Left colon (tissue), 2 donors: ENCODE measurements at regions not wholly inside any gene's neighbourhood (a gene's known extent, or its start where the extent isn't known, plus 50 kb on each side); places are given as distances from the start of the nearest gene placed in this dataset.

Source experiments
- ATAC-seq: fragments of 200-7000 bp; cut with Tn5 transposase; one replicate; pipeline ENCODE4 v1.9.1; 2020; ENCODE audit warnings: mild to moderate bottlenecking, moderate library complexity
- DNase-seq, 2 donors: peaks; one replicate each; pipeline ENCODE4 v3.0.0-alpha.2; 2020
- intact Hi-C, 2 donors: fragments of 100-400 bp; cut with DNase I in 1 of 2; cut with micrococcal nuclease in 1 of 2; formaldehyde crosslinking; loops; one replicate each; pipeline versions ENCODE4 v1.11.2 to v1.14.0; 2022; cut with DNase I, micrococcal nuclease
- donor health status: DM: no; HTN: no; CAD: no.
- donor health status: DM: yes; HTN: yes; CAD: no.

GRCh38 chr11:105447936-105448702 is 161.8 kb upstream of the GRIA4 start:
- DNase-seq: no peak
- no peak for ATAC-seq
- intact Hi-C loops: no loop called here

GRCh38 chr11:105443623-105444022 is 166.2 kb upstream of the GRIA4 start:
- intact Hi-C loops: no loop called here
- ATAC-seq (no peak), DNase-seq (no peak)

GRCh38 chr11:105432241-105432995 is 177.5 kb upstream of the GRIA4 start:
- ATAC-seq: no peak
- intact Hi-C loops: no loop called here
- DNase-seq: no peak

- intact Hi-C loops: no loop called here
- no peak for DNase-seq
- ATAC-seq: no peak
These were observed 180.6 kb upstream of the GRIA4 start for GRCh38 chr11:105429096-105429910.

- intact Hi-C loops: no loop called here
- no peak for DNase-seq
- no peak for ATAC-seq
These were observed 202.8 kb upstream of the GRIA4 start for GRCh38 chr11:105407101-105407500.

GRCh38 chr11:105401269-105401809 is 208.5 kb upstream of the GRIA4 start:
- ATAC-seq: no peak
- no peak for DNase-seq
- intact Hi-C loops: no loop called here

GRCh38 chr11:105399511-105399910 is 210.4 kb upstream of the GRIA4 start:
- DNase-seq (no peak), ATAC-seq (no peak)
- intact Hi-C loops: no loop called here

GRCh38 chr11:105398636-105399035 is 211.2 kb upstream of the GRIA4 start:
- ATAC-seq: no peak
- intact Hi-C loops: no loop called here
- DNase-seq: no peak

GRCh38 chr11:105393326-105393725 is 216.5 kb upstream of the GRIA4 start:
- ATAC-seq (no peak), DNase-seq (no peak)
- intact Hi-C loops: no loop called here

GRCh38 chr11:105392556-105392955 is 217.3 kb upstream of the GRIA4 start:
- DNase-seq (no peak), ATAC-seq (no peak)
- intact Hi-C loops: no loop called here

- intact Hi-C loops: no loop called here
- no peak for DNase-seq
- no peak for ATAC-seq
These were observed 219.9 kb upstream of the GRIA4 start for GRCh38 chr11:105389952-105390351.

- DNase-seq (no peak), ATAC-seq (no peak)
- intact Hi-C loops: no loop called here
These were observed 221.9 kb upstream of the GRIA4 start for GRCh38 chr11:105388006-105388405.

GRCh38 chr11:105381941-105382340 is 227.9 kb upstream of the GRIA4 start:
- intact Hi-C loops: no loop called here
- DNase-seq (no peak), ATAC-seq (no peak)

GRCh38 chr11:105377870-105378269 is 232.0 kb upstream of the GRIA4 start:
- DNase-seq: no peak
- intact Hi-C loops: no loop called here
- ATAC-seq: no peak

- no peak for ATAC-seq
- intact Hi-C loops: no loop called here
- no peak for DNase-seq
These were observed 232.6 kb upstream of the CARD18 start for GRCh38 chr11:105372206-105372605.

- intact Hi-C loops: no loop called here
- ATAC-seq (no peak), DNase-seq (no peak)
These were observed 231.7 kb upstream of the CARD18 start for GRCh38 chr11:105371311-105371710.

GRCh38 chr11:105368711-105369110 is 229.1 kb upstream of the CARD18 start:
- intact Hi-C loops: no loop called here
- DNase-seq (no peak), ATAC-seq (no peak)

- intact Hi-C loops: no loop called here
- no peak for ATAC-seq
- DNase-seq: no peak
These were observed 227.6 kb upstream of the CARD18 start for GRCh38 chr11:105367129-105367528.

- DNase-seq (no peak), ATAC-seq (no peak)
- intact Hi-C loops: loop anchor here in 1 of 2 donors (5.0 kb wide), 1 partner anchor 499 kb away; no protein-coding TSS in a partner anchor
These were observed 222.1 kb upstream of the CARD18 start for GRCh38 chr11:105361651-105362050.
